ENCODE measurements at regions not wholly inside any gene's neighbourhood (a gene's known extent, or its start where the extent isn't known, plus 50 kb on each side); places are given as distances from the start of the nearest gene placed in this dataset.
"Not testable (repeated sequence)": the region's sequence is repeated elsewhere in the genome, so short reads cannot be mapped to it uniquely, and the experiment has no call there.

DNA sequence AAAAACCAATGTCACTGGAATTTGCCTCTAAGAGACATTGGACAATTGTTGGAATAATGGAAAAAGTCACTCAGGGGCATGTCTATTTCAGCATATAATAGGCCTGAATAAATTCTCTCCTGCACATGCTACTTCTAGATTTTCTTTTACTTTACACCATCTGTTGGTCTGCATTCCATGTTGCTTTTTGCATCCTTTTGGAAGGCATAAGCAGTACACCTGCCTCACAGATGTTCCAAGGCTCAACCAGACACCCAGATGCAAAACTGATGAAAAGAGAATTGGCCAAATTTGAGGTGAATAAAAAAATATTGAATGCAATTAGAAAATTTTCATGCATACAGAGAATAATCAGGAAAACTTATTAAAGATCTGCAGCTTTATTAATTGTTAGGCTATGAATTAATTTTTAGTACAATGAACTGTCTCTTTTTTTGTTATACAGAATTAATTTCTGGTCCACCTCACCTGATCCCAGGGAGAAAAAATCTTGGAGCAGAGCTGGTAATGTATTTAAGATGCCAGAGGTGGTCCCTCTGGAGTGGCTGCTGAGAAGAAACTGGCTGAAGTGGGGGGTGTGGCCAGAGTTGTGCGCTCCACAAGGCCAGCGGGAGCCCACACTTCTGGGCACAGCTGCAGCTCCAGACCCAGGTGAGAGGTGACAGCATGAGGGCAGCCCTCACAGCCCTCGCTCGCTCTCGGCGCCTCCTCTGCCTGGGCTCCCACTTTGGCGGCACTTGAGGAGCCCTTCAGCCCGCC is 778.6 kb downstream of the CDH11 start:
- FAIRE-seq (no peak), DNase-seq (ENCODE audit: low read depth, low spot score) (no peak)
- Histone ChIP-seq H3K9ac (ENCODE audit: control insufficient read depth, extremely low read depth, insufficient read depth, low read length) (no peak overlapping the region), H3K9me1 (ENCODE audit: control insufficient read depth, extremely low read depth, insufficient read depth, low read length) (no peaks in the 10 kb centered on the region), H3K36me3 (ENCODE audit: control insufficient read depth in 2 of 2, extremely low read depth in 1 of 2, insufficient read depth in 2 of 2, low read length in 2 of 2) (no peaks in the 10 kb centered on the region), H3K4me1 (ENCODE audit: control insufficient read depth, extremely low read depth, insufficient read depth, low read length) (no peaks in the 10 kb centered on the region), H3K9me3 (ENCODE audit: control insufficient read depth, low read depth, low read length) (peaks cover 4% of the 10 kb centered on the region), H3K4me2 (ENCODE audit: control insufficient read depth, extremely low read depth, insufficient read depth, low read depth, low read length) (no peak overlapping the region), H3K27ac (ENCODE audit: control insufficient read depth, insufficient read depth, low read length) (no peak overlapping the region), H2AFZ (ENCODE audit: control insufficient read depth, low read length) (no peak overlapping the region), H3K79me2 (ENCODE audit: control insufficient read depth, insufficient read depth, low read length) (no peaks in the 10 kb centered on the region), H3K4me3 (ENCODE audit: control insufficient read depth in 2 of 3, extremely low read depth in 1 of 3, insufficient read depth in 2 of 3, low read depth in 1 of 3, low read length in 3 of 3) (no peak overlapping the region), H3K27me3 (ENCODE audit: control insufficient read depth, extremely low read depth, insufficient read depth, low read length) (no peaks in the 10 kb centered on the region), H4K20me1 (ENCODE audit: control insufficient read depth, extremely low read depth, insufficient read depth, low read length) (no peaks in the 10 kb centered on the region)
- no peak for TF ChIP-seq EZH2 (IDR thresholded peaks at IDR 0.05; ENCODE audit: low read length)
- TF ChIP-seq, protein P1, sequence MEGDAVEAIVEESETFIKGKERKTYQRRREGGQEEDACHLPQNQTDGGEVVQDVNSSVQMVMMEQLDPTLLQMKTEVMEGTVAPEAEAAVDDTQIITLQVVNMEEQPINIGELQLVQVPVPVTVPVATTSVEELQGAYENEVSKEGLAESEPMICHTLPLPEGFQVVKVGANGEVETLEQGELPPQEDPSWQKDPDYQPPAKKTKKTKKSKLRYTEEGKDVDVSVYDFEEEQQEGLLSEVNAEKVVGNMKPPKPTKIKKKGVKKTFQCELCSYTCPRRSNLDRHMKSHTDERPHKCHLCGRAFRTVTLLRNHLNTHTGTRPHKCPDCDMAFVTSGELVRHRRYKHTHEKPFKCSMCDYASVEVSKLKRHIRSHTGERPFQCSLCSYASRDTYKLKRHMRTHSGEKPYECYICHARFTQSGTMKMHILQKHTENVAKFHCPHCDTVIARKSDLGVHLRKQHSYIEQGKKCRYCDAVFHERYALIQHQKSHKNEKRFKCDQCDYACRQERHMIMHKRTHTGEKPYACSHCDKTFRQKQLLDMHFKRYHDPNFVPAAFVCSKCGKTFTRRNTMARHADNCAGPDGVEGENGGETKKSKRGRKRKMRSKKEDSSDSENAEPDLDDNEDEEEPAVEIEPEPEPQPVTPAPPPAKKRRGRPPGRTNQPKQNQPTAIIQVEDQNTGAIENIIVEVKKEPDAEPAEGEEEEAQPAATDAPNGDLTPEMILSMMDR (optimal IDR thresholded peaks at IDR 0.05 in 1 of 3, IDR thresholded peaks at IDR 0.05 in 1 of 3, conservative IDR thresholded peaks at IDR 0.05 in 1 of 3; ENCODE audit: extremely low read depth in 1 of 3, insufficient read depth in 2 of 3, low read length in 3 of 3), result no peak
- dilution Hi-C loops (cut with MboI; ENCODE audit: extremely low pct_ligation_motif_present, low sequenced_read_pairs), result no loop called here

DNA sequence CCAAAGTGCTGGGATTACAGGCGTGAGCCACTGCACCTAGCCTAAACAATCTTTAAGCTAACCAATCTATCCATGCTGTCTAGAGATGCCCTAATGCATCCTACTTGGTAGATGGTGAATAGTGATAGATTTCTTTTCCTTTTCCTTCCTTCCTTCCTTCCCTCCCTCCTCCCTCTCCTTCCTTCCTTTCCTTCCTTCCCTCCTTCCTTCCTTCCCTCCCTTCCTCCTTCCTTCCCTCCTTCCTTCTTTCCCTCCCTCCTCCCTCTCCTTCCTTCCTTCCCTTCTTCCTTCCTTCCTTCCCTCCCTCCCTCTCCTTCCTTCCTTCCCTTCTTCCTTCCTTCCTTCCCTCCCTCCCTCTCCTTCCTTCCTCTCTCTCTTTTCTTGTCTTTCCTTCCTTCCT is 780.5 kb downstream of the CDH11 start:
- H3K4me2 ChIP-seq (ENCODE audit: control insufficient read depth, extremely low read depth, insufficient read depth, low read depth, low read length); H3K27me3 ChIP-seq (ENCODE audit: control insufficient read depth, extremely low read depth, insufficient read depth, low read length); H3K9ac ChIP-seq (ENCODE audit: control insufficient read depth, extremely low read depth, insufficient read depth, low read length); H3K36me3 ChIP-seq (ENCODE audit: control insufficient read depth in 2 of 2, extremely low read depth in 1 of 2, insufficient read depth in 2 of 2, low read length in 2 of 2); H4K20me1 ChIP-seq (ENCODE audit: control insufficient read depth, extremely low read depth, insufficient read depth, low read length); H3K9me3 ChIP-seq (ENCODE audit: control insufficient read depth, low read depth, low read length); H3K79me2 ChIP-seq (ENCODE audit: control insufficient read depth, insufficient read depth, low read length); DNase-seq (ENCODE audit: low read depth, low spot score); H3K4me3 ChIP-seq (ENCODE audit: control insufficient read depth in 2 of 3, extremely low read depth in 1 of 3, insufficient read depth in 2 of 3, low read depth in 1 of 3, low read length in 3 of 3); dilution Hi-C loops (cut with MboI; ENCODE audit: extremely low pct_ligation_motif_present, low sequenced_read_pairs); H3K4me1 ChIP-seq (ENCODE audit: control insufficient read depth, extremely low read depth, insufficient read depth, low read length); FAIRE-seq; H2AFZ ChIP-seq (ENCODE audit: control insufficient read depth, low read length); H3K27ac ChIP-seq (ENCODE audit: control insufficient read depth, insufficient read depth, low read length); H3K9me1 ChIP-seq (ENCODE audit: control insufficient read depth, extremely low read depth, insufficient read depth, low read length): not testable (repeated sequence)

Measured in keratinocyte (primary cell).